Forelimb muscle (tissue), 1 donor: ENCODE measurements at regions not wholly inside any gene's neighbourhood (a gene's known extent, or its start where the extent isn't known, plus 50 kb on each side); places are given as distances from the start of the nearest gene placed in this dataset.

ENCODE experiments used
- DNase-seq: peaks from one replicate; pipeline ENCODE4 v3.0.0-alpha.2; 2013; ENCODE audit warnings: low read depth

GRCh38 chr12:87841935-87842334, 187.3 kb downstream of the C12orf50 start:
- no peak for DNase-seq

- DNase-seq: no peak
Observed at GRCh38 chr12:87836190-87836589, 193.0 kb downstream of the C12orf50 start.

- no peak for DNase-seq
Observed at GRCh38 chr12:87828382-87828973, 200.7 kb downstream of the C12orf50 start.

GRCh38 chr12:87827638-87828264, 201.4 kb downstream of the C12orf50 start:
- no peak for DNase-seq

DNA sequence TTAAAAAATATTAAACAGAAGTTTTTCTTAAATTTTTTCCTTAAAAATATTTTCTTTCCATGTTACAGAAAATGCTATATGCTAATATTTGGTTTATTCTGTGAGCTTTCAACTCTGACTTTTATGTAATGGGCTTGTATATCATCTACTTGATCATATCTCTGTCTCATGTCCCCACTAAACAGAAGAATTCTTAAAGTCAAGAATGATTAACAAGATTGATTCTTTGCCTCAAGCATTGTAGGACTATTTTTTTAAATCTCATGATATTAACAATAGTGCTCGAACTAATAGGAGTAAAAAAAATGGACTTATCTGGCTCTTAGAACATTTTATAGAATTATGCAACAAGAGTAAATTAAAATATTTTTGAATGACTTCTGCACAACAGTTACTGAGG, 206.3 kb downstream of the C12orf50 start:
- no peak for DNase-seq

- no peak for DNase-seq
Observed at GRCh38 chr12:87820524-87821202, 208.5 kb downstream of the C12orf50 start.

- no peak for DNase-seq
Observed at GRCh38 chr12:87818441-87818840, 210.8 kb downstream of the C12orf50 start.

- no peak for DNase-seq
Observed at GRCh38 chr12:87815771-87816585, 213.2 kb downstream of the C12orf50 start.

DNA sequence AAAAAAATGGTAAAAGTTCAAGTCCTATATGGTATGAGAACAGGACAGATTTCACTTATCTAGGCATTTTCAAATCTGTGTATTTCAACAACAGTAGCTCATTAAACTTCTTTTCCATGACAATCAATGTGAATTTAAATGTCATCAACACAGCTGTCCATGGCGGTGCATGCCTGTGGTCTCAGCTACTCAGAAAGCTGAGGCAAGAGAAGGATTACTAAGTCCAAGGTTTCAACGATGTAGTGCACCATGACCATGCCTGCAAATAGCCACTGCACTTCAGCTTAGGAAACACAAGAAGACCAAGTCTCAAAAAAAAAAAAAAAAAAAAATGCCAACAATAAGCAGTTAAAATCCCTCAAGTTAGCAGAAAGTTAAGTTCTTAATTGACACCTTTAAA, 214.6 kb downstream of the C12orf50 start:
- no peak for DNase-seq

- DNase-seq: no peak
Observed at GRCh38 chr12:87813476-87814234, 215.5 kb downstream of the C12orf50 start.

DNA sequence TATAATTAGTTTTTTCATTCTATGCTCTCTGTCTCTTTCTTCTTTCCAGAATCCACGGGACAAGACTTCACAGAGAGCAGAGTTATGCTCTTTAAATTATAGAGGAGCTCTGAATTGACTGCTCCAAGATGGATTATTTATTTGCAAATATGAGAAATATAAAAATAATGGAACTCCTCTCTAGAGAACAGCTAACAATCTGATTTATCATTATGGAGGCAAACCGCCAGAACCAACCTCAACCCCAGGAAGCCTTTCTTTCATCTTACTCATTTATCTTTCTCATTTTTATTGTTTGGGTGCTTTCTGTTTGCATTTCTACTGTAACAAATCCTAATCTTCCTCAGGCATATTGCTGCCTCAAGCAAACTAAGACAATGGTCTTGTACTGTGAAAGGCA, 216.5 kb downstream of the C12orf50 start:
- DNase-seq: no peak

DNA sequence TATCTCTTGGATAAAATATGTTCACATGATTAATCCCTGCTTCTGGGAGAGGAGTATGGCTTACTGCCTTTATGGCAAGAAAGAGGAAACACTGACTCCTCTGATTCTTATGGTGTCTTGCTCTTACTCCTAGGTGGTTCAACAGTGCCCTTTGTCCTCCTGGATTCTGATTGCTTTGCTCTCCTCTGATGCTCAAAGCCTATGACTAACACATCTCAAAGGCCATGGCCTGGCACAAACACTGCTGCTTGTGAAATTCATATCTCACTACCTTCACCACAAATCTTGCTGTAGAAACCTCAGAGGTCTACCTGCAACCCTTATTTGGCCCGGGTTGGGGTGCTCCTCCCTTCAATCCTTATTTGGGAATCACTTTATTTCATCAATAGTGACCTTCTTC, 217.2 kb downstream of the C12orf50 start:
- no peak for DNase-seq

DNA sequence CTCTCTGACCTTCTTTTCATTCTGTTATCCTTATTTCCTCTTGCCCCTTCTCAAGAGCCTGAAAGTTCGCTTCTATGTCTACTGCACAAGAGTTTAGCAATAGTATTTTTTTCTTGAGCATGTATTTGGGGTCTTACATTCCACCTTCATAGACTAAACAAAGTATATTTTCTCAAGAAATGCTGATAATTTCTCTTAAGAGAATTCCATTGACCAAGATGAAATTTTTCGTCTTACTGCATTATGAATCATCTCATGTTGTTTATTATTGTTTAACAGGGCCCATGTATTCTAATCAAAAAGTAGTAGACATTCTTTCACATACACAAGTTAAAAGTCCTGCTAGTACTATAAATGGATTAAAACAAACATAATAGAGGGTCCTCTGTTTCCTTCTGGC, 219.3 kb downstream of the C12orf50 start:
- DNase-seq: no peak

DNA sequence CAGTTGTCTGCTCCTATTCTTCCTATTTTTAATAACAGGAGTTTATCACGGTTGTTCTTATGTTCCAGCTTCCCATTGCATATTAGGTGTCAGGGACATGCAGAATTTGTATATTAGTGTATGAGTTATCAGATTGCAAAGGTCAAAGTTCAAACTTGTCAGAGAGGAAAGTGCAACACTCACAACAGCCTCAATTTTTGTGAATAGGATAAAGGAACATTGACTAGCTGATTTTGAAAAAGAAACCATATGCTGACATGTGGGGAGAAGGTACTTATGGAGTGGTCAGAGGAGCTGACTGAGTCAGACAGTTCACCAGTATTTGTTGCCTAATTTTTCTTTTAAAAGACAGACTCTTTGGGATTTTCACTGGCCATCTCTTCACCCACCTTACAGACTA, 222.1 kb downstream of the C12orf50 start:
- no peak for DNase-seq

- DNase-seq: no peak
Observed at GRCh38 chr12:87806310-87806709, 222.9 kb downstream of the C12orf50 start.

- no peak for DNase-seq
Observed at GRCh38 chr12:87804386-87804785, 224.8 kb downstream of the C12orf50 start.

DNA sequence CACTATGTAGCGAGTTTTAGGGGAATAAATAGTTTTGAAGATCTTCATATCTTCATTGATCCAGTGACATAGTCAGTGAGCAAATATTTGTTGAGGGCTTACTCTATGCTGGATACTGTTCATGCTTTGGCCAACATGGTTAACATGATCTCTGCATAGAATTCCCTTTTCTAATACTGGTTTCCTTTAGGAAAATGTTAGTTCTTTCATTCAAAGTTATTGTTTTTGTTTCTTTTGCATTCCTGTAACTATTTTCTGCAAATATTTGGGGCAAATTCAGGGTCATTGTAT, 226.5 kb downstream of the C12orf50 start:
- DNase-seq: no peak

DNA sequence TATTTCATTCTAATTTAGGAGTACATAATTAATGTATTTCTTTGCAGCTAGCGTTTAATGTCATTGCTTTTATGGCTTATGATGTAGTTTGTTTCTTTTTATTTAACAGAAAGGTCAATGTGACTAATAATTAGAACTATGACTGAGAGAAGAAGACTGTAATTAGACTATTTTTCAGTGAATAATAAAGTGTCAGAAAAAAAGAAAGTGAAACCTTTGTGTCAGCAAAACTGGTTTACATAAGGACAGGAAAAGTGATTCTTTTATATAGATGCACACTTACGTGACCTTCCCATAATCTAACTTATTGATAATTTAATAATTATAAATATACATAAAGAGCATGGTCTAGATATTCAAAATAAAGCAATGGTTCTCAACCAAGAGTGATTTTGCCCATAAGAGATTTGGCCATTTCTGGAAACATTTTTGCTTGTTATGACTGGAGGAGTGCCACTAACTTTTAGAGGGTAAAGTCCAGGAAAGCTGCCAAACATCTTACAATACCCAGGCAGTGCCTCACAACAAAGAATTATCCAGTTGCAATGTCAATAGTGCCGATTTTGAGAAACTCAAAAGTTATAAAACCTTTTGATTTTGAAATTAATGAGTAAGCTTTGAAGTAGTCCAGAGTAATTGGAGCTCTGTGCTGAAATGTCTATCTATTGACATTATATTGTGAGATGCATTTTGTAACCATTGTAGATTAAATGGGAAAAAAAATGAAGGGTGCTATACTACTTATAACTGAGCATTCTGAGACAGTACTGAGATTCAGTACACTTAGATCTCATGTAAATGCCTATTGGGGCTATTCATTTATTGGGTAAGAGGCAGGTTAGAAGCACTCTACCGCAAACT, 227.1 kb downstream of the C12orf50 start:
- no peak for DNase-seq

- no peak for DNase-seq
Observed at GRCh38 chr12:87796961-87797516, 232.2 kb downstream of the C12orf50 start.

DNA sequence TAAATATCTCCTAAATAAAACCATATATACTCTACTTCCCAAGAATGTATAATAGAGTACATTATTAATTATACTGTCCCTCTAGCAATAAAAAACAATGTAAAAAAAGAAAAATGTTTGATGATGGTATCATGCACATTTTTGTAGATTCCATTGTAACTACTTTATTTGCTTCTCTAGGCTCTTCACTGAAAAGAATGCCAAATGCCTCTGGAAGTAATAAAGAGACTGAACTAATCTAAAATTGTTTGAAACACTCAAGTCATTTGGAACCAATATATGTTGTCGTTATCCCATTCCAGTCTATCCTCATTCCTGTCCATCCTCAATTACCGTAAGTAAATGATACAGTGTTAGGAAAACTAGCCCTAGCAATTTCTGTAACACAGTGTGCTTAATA, 233.6 kb downstream of the C12orf50 start:
- no peak for DNase-seq

DNA sequence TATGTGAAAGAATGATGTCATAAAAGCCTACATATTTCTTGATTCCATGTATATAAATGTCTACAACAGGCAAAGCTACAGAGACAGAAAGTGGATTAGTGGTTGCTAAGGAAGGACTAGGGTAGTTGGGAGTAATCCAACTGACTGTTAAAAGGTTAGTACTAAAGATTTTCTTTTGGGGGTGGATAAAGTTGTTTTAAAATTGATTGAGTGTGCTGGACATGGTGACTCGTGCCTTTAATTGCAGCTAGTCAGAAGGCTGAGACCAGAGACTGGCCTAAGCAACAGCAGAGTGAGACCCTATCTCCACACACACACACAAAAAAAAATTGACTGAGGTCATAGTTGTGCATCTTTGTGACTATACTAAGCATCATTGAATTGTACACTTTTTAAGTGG, 234.3 kb downstream of the C12orf50 start:
- DNase-seq: no peak
